ENCODE measurements at regions not wholly inside any gene's neighbourhood (a gene's known extent, or its start where the extent isn't known, plus 50 kb on each side); places are given as distances from the start of the nearest gene placed in this dataset.

- TF ChIP-seq ZBTB10 (tag by site-specific recombination; IDR thresholded peaks at IDR 0.05) (no peak), ZBTB20 (tag by site-specific recombination; IDR thresholded peaks at IDR 0.05) (no peak), ZIC2 (tag by site-specific recombination; IDR thresholded peaks at IDR 0.05) (no peak), ZNF561 (tag by site-specific recombination; IDR thresholded peaks at IDR 0.05; ENCODE audit: borderline replicate concordance) (peak; percentile 46; the same call in 1 of the 2 replicates), ZNF692 (tag by site-specific recombination; IDR thresholded peaks at IDR 0.05) (0 out of 2 replicates have a peak, but pooled peaks have one; percentile 33), PRDM10 (tag by site-specific recombination; IDR thresholded peaks at IDR 0.05) (peak; percentile 94), ZXDB (tag by site-specific recombination; IDR thresholded peaks at IDR 0.05) (peak; percentile 48; the same call in 1 of the 2 replicates), PRDM6 (tag by site-specific recombination; IDR thresholded peaks at IDR 0.05) (peak; percentile 13; the same call in 1 of the 2 replicates), TCF7L2 (IDR thresholded peaks at IDR 0.05; ENCODE audit: borderline replicate concordance, low read depth, low read length) (no peak), ZNF335 (tag by site-specific recombination; conservative IDR thresholded peaks at IDR 0.05) (peak; percentile 43; the same call in 1 of the 2 replicates), GLIS1 (tag by site-specific recombination; IDR thresholded peaks at IDR 0.05) (peak; percentile 55), ZNF221 (tag by site-specific recombination; IDR thresholded peaks at IDR 0.05; ENCODE audit: borderline replicate concordance) (no peak), ZNF18 (tag by site-specific recombination; IDR thresholded peaks at IDR 0.05) (no peak), ZNF792 (tag by site-specific recombination; IDR thresholded peaks at IDR 0.05) (no peak), ZEB2 (tag by site-specific recombination; IDR thresholded peaks at IDR 0.05) (0 out of 2 replicates have a peak, but pooled peaks have one; percentile 18), ZNF184 (tag by site-specific recombination; IDR thresholded peaks at IDR 0.05) (0 out of 2 replicates have a peak, but pooled peaks have one; percentile 12)
Observed at GRCh38 chr12:30047516-30048254, 263.9 kb upstream of the TMTC1 start (continued).

Measured in HEK293 (cell line).